ENCODE measurements at regions not wholly inside any gene's neighbourhood (a gene's known extent, or its start where the extent isn't known, plus 50 kb on each side); places are given as distances from the start of the nearest gene placed in this dataset.
A peak's percentile ranks its signal among the peaks of the same experiment; 100 is the strongest.

DNA sequence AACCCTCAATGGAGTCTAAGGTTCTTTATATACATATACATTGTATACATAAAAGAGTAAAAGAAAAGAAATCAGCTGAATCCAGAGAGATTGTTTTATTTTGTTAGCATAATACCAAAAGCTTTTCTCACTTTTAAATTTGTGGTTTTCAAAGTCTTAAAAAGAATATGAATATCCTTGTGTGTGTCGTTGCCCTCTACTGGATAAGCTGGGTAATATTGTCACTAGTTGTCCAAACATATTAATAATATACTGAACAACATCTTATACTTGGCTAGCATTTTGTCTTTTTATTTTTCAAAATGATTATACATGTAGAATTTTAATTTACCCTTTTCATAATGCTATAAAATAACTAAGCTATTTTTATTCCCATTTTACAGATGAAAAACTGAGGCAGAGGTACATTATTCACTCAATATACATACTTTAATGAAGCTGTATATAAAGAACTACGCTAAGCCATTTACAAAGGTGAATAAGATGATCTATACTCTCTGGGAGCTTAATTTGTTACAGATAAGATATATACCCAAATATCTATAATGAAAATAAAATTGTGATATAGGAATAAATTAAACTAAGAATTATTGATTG is 531.7 kb downstream of the TFAP2B start:
- TF ChIP-seq, protein P1, sequence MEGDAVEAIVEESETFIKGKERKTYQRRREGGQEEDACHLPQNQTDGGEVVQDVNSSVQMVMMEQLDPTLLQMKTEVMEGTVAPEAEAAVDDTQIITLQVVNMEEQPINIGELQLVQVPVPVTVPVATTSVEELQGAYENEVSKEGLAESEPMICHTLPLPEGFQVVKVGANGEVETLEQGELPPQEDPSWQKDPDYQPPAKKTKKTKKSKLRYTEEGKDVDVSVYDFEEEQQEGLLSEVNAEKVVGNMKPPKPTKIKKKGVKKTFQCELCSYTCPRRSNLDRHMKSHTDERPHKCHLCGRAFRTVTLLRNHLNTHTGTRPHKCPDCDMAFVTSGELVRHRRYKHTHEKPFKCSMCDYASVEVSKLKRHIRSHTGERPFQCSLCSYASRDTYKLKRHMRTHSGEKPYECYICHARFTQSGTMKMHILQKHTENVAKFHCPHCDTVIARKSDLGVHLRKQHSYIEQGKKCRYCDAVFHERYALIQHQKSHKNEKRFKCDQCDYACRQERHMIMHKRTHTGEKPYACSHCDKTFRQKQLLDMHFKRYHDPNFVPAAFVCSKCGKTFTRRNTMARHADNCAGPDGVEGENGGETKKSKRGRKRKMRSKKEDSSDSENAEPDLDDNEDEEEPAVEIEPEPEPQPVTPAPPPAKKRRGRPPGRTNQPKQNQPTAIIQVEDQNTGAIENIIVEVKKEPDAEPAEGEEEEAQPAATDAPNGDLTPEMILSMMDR (conservative IDR thresholded peaks at IDR 0.05; ENCODE audit: low read depth), result no peak
- H3K27ac ChIP-seq, result no peak overlapping the region
- peak; percentile 10 for DNase-seq (ENCODE audit: low spot score)
- CTCF ChIA-PET, result interaction anchor here (0.5 to 2.4 kb wide), 5 partner anchors 28 to 643 kb away, joined by 3 to 5 read pairs (median 4); no protein-coding TSS in a partner anchor
- POLR2A ChIA-PET (ENCODE audit: low non-redundant PET), result no interaction called here

DNA sequence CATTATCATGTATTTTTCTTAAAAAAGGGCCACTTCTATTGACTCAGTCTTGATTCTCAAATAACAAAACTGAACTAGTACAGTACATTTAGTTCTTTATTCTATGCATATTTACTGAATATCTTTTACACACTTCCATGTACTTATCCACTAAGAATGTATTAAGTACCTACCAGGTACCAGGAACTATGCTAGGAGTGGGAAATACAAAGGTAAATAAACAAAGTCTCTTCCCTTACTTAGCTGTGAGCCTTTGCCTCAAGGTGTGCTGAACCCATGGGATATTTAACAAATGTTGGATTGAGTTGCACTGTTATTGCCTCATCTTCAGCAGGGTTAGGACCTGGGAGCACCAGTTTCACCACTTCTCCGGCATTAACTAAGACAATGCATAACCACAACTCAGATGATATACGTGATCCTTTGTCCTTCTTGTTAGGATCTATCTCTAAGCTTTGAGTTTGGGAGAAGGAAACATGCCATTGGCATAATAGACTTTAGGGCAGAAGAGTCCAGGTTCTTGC is 533.9 kb downstream of the TFAP2B start:
- DNase-seq (ENCODE audit: low spot score), result no peak
- ChIA-PET CTCF (interaction anchor here (0.5 kb wide), 1 partner anchor 1574 kb away, joined by 4 read pairs; no protein-coding TSS in a partner anchor), POLR2A (ENCODE audit: low non-redundant PET) (no interaction called here)
- no peak overlapping the region for H3K27ac ChIP-seq
- TF ChIP-seq, protein P1 (conservative IDR thresholded peaks at IDR 0.05; ENCODE audit: low read depth), result no peak

DNA sequence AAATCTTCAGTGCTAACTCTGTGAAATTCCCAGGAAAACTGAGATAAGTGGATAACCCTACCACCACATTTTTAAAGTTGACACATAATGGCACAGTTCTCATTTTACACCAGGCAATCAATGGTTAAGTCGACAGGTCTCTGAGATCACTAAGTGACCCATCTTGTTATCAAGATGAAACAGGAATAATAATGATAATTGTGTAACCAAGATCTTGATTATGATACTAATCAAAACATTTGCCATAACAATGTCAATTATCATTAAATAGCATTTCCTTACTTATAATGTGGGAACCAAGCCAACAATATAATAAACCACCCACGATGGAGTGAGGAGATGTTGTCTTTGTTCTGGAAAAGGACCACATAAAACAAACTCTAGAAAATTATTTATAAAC is 541.6 kb downstream of the TFAP2B start:
- TF ChIP-seq, protein P1 (conservative IDR thresholded peaks at IDR 0.05; ENCODE audit: low read depth), result no peak
- H3K27ac ChIP-seq, result no peak overlapping the region
- no peak for DNase-seq (ENCODE audit: low spot score)
- ChIA-PET POLR2A (ENCODE audit: low non-redundant PET) (no interaction called here), CTCF (no interaction called here)

DNA sequence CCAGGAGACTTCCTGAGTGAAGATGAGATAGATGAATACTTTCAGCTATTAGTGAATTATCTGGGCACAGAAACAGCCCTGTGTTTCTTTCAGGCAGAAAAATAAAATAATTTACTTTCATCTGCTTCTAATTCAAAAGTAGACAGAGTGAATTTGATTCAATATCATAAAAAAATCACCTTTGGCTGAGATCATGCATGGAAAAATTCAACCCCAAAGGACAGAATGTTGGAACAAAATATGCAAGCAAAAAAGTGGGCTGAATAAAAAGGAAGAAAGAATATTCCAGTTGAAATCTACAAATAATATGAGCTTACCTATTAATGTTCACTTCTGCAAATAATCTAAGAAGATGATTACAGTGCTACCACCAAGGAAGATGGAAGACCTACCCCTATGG is 546.9 kb downstream of the TFAP2B start:
- ChIA-PET POLR2A (ENCODE audit: low non-redundant PET) (no interaction called here), CTCF (no interaction called here)
- no peak for DNase-seq (ENCODE audit: low spot score)
- TF ChIP-seq, protein P1 (conservative IDR thresholded peaks at IDR 0.05; ENCODE audit: low read depth), result no peak
- no peak overlapping the region for H3K27ac ChIP-seq

DNA sequence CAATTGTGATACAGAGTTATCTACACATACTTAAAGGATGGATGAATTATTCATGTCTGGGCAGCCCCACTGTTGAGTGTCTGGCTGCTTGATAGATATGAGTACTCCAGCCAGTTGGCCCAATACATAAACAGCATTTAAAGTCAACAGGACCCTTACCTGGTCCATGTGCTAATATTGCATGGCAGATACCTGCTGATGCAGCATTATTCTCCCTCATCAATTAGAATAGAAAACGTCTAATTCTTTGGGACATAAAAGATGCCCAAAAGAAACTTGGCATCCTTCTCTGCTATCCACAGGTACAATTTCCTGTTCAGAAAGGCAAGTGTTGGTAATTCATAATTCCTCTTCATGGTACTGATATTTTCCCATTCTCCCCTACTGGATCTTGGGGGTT is 550.8 kb downstream of the TFAP2B start:
- no peak overlapping the region for H3K27ac ChIP-seq
- TF ChIP-seq, protein P1 (conservative IDR thresholded peaks at IDR 0.05; ENCODE audit: low read depth), result no peak
- POLR2A ChIA-PET (ENCODE audit: low non-redundant PET), result no interaction called here
- no peak for DNase-seq (ENCODE audit: low spot score)
- CTCF ChIA-PET, result no interaction called here

DNA sequence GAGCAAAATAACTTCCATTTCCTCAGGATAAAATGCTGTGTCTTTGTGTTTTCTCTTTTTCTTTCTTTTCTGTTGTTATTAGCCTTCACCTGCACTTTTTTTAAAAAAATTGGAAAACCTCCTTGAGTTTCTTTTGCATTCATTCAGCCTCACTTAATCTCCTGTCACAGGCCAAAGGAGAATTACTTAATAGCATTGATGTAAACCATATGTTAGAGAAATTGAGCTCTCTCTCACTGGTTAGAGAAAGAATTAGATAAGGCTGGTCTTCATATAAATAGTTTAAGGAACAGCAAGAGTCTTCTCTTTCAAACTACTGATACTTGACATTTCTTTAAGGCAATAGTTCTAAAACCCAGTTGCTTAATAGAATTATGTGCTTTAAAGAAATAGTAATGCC is 564.2 kb downstream of the TFAP2B start:
- ChIA-PET CTCF (no interaction called here), POLR2A (ENCODE audit: low non-redundant PET) (no interaction called here)
- TF ChIP-seq, protein P1 (conservative IDR thresholded peaks at IDR 0.05; ENCODE audit: low read depth), result no peak
- no peak overlapping the region for H3K27ac ChIP-seq
- DNase-seq (ENCODE audit: low spot score), result no peak
